ENCODE measurements at regions not wholly inside any gene's neighbourhood (a gene's known extent, or its start where the extent isn't known, plus 50 kb on each side); places are given as distances from the start of the nearest gene placed in this dataset.

DNA sequence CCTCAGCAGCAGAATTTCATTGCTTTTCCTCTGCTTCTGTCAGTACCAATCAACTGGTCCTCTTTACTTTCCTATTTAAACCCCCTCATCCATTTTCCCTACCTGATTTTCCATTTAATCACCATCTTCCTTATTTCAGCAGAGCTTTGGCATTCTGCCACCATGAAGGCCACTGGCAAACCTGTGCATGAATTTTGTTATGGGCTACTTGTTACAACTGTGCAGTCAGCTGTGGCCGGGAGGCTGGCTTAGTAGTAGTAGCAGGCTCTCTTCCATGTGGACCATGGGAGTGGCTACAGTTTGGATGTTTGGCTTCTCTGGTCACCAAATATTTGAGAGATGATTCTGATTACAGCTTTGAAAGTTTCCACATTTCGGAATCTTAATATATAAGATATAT lies 976.6 kb upstream of the SEMA6A start:
- H4K20me1 ChIP-seq (ENCODE audit: control insufficient read depth, insufficient read depth) = no peaks in the 10 kb centered on the region
- CTCF ChIA-PET = no interaction called here
- no peak for DNase-seq (ENCODE audit: low read depth, low spot score)
- no peaks in the 10 kb centered on the region for H3K79me2 ChIP-seq (ENCODE audit: control insufficient read depth, insufficient read depth, low read length)
- no peak overlapping the region for H3K4me2 ChIP-seq (ENCODE audit: control insufficient read depth, insufficient read depth)
- POLR2A ChIA-PET = interaction anchor here (0.5 kb wide), 1 partner anchor 34 kb away, joined by 3 read pairs; no protein-coding TSS in a partner anchor
- in situ Hi-C loops (cut with MboI) = no loop called here
- H2AFZ ChIP-seq (ENCODE audit: control insufficient read depth, low read depth, low read length) = no peak overlapping the region
- H3K9ac ChIP-seq (ENCODE audit: control insufficient read depth, insufficient read depth, low read length) = no peak overlapping the region
- no TSS peak for BruUV-seq (replicated peaks)
- no peak overlapping the region for H3K27ac ChIP-seq (ENCODE audit: control insufficient read depth, insufficient read depth)
- no peaks in the 10 kb centered on the region for H3K4me1 ChIP-seq (ENCODE audit: control insufficient read depth, insufficient read depth, low read length)
- H3K27me3 ChIP-seq (replicated peaks in 1 of 2; ENCODE audit: control insufficient read depth in 2 of 2, insufficient read depth in 2 of 2, low read length in 1 of 2) = no peaks in the 10 kb centered on the region
- intact Hi-C loops (cut with micrococcal nuclease; ENCODE audit: unreplicated experiment) = no loop called here
- no peak for FAIRE-seq
- 5% methylated on average over 2 of the region's 2 CpGs for WGBS (ENCODE audit: insufficient coverage, insufficient replicate concordance, low lambda C conversion rate, missing lambda C conversion rate)
- no peak overlapping the region for H3K4me3 ChIP-seq
- no peak for TF ChIP-seq TCF7 (IDR thresholded peaks at IDR 0.05; ENCODE audit: borderline replicate concordance)
- TF ChIP-seq BRCA1 (IDR thresholded peaks at IDR 0.05; ENCODE audit: low read depth, low read length) = no peak
- no peak for TF ChIP-seq POLR2AphosphoS5 (IDR thresholded peaks at IDR 0.05; ENCODE audit: low read length)
- TF ChIP-seq, protein P1, sequence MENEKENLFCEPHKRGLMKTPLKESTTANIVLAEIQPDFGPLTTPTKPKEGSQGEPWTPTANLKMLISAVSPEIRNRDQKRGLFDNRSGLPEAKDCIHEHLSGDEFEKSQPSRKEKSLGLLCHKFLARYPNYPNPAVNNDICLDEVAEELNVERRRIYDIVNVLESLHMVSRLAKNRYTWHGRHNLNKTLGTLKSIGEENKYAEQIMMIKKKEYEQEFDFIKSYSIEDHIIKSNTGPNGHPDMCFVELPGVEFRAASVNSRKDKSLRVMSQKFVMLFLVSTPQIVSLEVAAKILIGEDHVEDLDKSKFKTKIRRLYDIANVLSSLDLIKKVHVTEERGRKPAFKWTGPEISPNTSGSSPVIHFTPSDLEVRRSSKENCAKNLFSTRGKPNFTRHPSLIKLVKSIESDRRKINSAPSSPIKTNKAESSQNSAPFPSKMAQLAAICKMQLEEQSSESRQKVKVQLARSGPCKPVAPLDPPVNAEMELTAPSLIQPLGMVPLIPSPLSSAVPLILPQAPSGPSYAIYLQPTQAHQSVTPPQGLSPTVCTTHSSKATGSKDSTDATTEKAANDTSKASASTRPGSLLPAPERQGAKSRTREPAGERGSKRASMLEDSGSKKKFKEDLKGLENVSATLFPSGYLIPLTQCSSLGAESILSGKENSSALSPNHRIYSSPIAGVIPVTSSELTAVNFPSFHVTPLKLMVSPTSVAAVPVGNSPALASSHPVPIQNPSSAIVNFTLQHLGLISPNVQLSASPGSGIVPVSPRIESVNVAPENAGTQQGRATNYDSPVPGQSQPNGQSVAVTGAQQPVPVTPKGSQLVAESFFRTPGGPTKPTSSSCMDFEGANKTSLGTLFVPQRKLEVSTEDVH (IDR thresholded peaks at IDR 0.05; ENCODE audit: low read depth, partially characterized antibody) = no peak
- no peaks in the 10 kb centered on the region for H3K9me3 ChIP-seq (replicated peaks; ENCODE audit: control insufficient read depth, insufficient read depth, low read length)
- SMC1A ChIA-PET (ENCODE audit: uncharacterized antibody, unreplicated experiment) = no interaction called here
- RAD21 ChIA-PET (ENCODE audit: unreplicated experiment) = no interaction called here
- no peak for ATAC-seq
- no peaks in the 10 kb centered on the region for H3K36me3 ChIP-seq (ENCODE audit: control insufficient read depth in 2 of 2, insufficient read depth in 2 of 2, low read length in 1 of 2)

DNA sequence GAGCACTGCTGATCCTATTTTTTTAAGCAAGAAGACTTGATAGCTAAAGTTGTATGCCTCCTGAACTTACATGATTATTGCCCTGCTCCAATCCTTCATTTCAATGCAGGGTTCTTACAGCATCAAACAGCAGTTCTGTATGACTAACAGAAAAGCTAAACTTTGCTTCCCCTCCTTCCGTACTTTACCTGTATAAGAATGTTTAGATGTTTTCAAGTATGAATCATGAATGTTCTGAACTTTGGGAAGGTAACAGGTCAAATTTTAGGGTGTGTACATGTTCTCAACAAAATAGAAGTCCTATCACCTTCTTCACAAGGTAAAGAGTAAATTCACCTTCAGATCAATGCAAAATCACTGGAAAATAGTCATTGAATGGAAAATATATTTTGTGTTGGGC lies 972.6 kb upstream of the SEMA6A start:
- RAD21 ChIA-PET (ENCODE audit: unreplicated experiment) = no interaction called here
- Histone ChIP-seq H3K27ac (ENCODE audit: control insufficient read depth, insufficient read depth) (no peak overlapping the region), H3K36me3 (ENCODE audit: control insufficient read depth in 2 of 2, insufficient read depth in 2 of 2, low read length in 1 of 2) (no peaks in the 10 kb centered on the region), H4K20me1 (ENCODE audit: control insufficient read depth, insufficient read depth) (no peaks in the 10 kb centered on the region), H2AFZ (ENCODE audit: control insufficient read depth, low read depth, low read length) (no peak overlapping the region), H3K27me3 (replicated peaks in 1 of 2; ENCODE audit: control insufficient read depth in 2 of 2, insufficient read depth in 2 of 2, low read length in 1 of 2) (no peaks in the 10 kb centered on the region), H3K9me3 (replicated peaks; ENCODE audit: control insufficient read depth, insufficient read depth, low read length) (no peaks in the 10 kb centered on the region), H3K4me1 (ENCODE audit: control insufficient read depth, insufficient read depth, low read length) (no peaks in the 10 kb centered on the region), H3K4me3 (no peak overlapping the region), H3K79me2 (ENCODE audit: control insufficient read depth, insufficient read depth, low read length) (no peaks in the 10 kb centered on the region), H3K4me2 (ENCODE audit: control insufficient read depth, insufficient read depth) (no peak overlapping the region), H3K9ac (ENCODE audit: control insufficient read depth, insufficient read depth, low read length) (no peak overlapping the region)
- CTCF ChIA-PET = no interaction called here
- FAIRE-seq = no peak
- BruUV-seq (replicated peaks) = no TSS peak
- intact Hi-C loops (cut with micrococcal nuclease; ENCODE audit: unreplicated experiment) = no loop called here
- SMC1A ChIA-PET (ENCODE audit: uncharacterized antibody, unreplicated experiment) = interaction anchor here (1.0 kb wide), 1 partner anchor 12 kb away, joined by 3 read pairs; no protein-coding TSS in a partner anchor
- in situ Hi-C loops (cut with MboI) = no loop called here
- no peak for DNase-seq (ENCODE audit: low read depth, low spot score)
- WGBS (ENCODE audit: insufficient coverage, insufficient replicate concordance, low lambda C conversion rate, missing lambda C conversion rate) = 0% methylated on average over 1 of the region's 1 CpG
- no peak for ATAC-seq
- POLR2A ChIA-PET = no interaction called here
- TF ChIP-seq ZNF207 (IDR thresholded peaks at IDR 0.05; ENCODE audit: borderline replicate concordance) = no peak
- no peak for TF ChIP-seq KDM1A (IDR thresholded peaks at IDR 0.05; ENCODE audit: borderline replicate concordance)
- no peak for TF ChIP-seq ZNF622 (IDR thresholded peaks at IDR 0.05)
- TF ChIP-seq, protein P2, sequence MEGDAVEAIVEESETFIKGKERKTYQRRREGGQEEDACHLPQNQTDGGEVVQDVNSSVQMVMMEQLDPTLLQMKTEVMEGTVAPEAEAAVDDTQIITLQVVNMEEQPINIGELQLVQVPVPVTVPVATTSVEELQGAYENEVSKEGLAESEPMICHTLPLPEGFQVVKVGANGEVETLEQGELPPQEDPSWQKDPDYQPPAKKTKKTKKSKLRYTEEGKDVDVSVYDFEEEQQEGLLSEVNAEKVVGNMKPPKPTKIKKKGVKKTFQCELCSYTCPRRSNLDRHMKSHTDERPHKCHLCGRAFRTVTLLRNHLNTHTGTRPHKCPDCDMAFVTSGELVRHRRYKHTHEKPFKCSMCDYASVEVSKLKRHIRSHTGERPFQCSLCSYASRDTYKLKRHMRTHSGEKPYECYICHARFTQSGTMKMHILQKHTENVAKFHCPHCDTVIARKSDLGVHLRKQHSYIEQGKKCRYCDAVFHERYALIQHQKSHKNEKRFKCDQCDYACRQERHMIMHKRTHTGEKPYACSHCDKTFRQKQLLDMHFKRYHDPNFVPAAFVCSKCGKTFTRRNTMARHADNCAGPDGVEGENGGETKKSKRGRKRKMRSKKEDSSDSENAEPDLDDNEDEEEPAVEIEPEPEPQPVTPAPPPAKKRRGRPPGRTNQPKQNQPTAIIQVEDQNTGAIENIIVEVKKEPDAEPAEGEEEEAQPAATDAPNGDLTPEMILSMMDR (IDR thresholded peaks at IDR 0.05 in 2 of 3, conservative IDR thresholded peaks at IDR 0.05 in 1 of 3; ENCODE audit: control insufficient read depth in 2 of 3, extremely low read depth in 1 of 3, insufficient read depth in 1 of 3, low read depth in 3 of 3, low read length in 3 of 3) = no peak
- TF ChIP-seq NR2F1 (conservative IDR thresholded peaks at IDR 0.05) = no peak
- TF ChIP-seq, protein P3, sequence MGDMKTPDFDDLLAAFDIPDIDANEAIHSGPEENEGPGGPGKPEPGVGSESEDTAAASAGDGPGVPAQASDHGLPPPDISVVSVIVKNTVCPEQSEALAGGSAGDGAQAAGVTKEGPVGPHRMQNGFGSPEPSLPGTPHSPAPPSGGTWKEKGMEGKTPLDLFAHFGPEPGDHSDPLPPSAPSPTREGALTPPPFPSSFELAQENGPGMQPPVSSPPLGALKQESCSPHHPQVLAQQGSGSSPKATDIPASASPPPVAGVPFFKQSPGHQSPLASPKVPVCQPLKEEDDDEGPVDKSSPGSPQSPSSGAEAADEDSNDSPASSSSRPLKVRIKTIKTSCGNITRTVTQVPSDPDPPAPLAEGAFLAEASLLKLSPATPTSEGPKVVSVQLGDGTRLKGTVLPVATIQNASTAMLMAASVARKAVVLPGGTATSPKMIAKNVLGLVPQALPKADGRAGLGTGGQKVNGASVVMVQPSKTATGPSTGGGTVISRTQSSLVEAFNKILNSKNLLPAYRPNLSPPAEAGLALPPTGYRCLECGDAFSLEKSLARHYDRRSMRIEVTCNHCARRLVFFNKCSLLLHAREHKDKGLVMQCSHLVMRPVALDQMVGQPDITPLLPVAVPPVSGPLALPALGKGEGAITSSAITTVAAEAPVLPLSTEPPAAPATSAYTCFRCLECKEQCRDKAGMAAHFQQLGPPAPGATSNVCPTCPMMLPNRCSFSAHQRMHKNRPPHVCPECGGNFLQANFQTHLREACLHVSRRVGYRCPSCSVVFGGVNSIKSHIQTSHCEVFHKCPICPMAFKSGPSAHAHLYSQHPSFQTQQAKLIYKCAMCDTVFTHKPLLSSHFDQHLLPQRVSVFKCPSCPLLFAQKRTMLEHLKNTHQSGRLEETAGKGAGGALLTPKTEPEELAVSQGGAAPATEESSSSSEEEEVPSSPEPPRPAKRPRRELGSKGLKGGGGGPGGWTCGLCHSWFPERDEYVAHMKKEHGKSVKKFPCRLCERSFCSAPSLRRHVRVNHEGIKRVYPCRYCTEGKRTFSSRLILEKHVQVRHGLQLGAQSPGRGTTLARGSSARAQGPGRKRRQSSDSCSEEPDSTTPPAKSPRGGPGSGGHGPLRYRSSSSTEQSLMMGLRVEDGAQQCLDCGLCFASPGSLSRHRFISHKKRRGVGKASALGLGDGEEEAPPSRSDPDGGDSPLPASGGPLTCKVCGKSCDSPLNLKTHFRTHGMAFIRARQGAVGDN (IDR thresholded peaks at IDR 0.05) = no peak

Measured in GM12878 (cell line).